SIG-M5 treated with dmso at 0.1 percent for 504 hours (cell line): ENCODE measurements at regions not wholly inside any gene's neighbourhood (a gene's known extent, or its start where the extent isn't known, plus 50 kb on each side); places are given as distances from the start of the nearest gene placed in this dataset.

ENCODE experiments used
- DNase-seq: peaks from one replicate; lab custom pipeline; 2025; ENCODE audit not compliant: unreplicated experiment; lab: John Stamatoyannopoulos, UW

DNA sequence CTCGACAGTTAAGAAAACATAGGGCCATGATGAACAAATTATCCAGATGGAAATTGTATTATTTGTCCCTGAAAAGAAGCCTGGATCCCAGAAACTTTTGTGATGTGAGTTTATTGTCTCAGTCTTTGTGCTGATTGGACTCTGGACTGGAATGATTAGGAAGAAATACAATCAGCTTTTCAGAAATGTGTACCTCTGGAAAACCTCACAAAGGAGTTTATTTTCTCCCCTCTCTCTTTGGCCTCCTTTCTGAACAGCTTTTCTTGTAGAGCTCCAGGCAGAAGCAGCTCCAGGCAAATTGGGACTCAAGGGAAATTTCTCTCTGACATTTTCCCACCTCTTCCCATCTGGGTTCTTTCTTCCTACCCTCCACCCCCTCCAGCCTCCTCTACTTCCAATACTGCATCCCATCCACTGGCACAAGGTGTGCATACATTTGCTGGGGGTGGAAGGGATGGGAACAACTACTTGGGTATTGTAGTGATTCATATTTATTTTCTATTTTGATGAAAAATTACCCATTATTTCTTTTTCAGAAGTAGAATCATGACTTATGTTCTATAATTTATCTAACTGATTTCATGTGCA lies 119.7 kb downstream of the CD47 start:
- DNase-seq = no peak

DNA sequence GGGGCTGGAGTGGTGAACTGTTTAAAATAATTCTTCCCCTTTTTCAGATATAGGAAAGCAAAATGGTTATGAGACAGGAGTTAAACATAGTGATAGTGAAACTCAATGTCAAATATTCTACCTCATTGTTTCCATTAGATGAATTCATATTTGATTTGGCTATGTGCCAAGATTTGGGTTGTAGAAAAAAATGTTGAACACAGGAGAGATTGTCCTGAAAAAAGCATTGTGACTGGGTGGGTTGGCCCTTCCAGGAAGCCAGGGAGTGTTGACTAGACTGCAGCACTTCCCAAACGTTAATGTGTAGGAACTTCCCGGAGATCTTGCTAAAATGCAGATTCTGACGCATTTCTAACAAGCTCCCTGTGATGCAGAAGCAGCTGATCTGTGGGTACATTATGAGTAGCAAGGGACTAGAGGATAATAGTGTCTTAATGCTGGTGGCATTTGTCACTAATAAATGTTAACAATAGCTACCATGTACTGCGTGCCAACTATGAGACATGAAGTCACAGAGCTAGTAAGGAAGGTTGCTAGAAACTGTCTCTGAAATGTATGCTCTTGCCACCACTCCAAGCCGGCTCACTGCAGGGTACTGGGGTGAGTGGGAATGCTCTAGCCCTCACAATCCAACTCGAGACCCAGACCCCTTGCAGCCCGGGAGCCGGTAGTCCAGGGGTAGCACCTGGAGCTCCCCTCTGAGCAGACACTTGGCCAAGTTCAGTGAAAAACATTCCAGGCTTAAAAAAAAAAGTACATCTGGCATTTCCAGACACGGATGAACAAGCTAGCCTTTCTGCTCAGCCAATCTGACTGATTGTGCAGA lies 120.6 kb downstream of the CD47 start:
- no peak for DNase-seq

DNA sequence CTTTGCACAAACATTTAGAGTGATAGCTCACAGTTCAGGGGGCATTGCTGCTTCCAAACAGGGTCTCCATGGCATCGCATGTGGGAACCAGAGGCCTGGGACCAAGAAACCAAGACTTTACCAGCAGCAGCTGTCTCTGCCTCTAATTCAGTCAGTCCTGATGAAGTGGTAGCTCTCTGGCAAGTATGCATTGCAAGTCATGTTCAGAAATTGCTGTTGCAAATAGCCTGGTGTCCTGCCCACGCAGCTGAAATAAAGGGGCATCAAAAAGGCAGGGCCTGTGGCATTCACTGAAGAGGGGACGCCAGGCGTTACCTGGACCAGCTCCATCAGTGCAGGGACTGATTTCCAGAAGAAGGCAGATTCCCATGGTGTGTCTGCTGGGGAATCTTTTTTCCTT lies 121.3 kb downstream of the CD47 start:
- no peak for DNase-seq

DNA sequence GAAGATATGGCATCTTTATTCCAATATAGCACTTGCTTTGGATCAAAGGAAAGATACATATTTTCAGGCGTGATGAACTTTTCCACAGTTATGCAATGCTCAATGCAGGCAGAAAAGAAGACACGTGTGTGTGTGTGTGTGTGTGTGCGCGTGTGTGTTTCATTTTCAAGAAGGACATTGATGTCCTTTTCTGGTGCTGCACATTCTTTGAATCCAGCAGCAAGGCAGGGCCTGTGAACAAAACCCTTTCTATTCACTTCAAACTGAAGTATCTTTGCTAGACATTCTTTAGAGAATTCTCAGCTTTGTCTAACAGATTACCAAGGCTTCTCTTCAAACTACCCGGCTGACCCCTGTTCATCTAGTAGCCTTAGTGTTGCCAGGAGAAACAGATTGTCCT lies 124.6 kb downstream of the CD47 start:
- no peak for DNase-seq

DNA sequence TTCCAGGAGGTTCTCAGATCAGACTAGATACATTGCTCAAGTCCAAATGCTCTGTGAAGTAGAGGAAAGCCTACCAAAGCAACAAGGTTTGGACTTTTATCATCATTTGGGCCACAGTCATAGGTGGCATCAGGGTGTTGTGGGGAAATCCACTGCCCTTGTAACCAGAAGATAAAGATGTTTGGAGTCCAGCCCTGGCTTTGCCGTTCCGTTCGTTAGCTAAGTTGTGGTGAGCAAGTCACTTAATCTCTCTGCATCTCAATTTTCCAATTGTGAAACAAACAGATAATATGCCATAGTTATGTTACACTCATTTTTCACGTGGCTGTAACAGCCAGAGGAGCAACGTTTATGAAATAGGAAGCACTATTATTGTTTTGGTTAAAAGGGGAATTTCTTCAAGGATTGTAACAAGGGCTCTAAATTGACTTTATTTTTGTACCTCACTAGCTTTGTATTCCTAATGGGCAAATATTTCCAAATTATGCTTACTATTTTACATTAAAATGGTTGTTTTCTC lies 125.6 kb downstream of the CD47 start:
- DNase-seq = no peak

DNA sequence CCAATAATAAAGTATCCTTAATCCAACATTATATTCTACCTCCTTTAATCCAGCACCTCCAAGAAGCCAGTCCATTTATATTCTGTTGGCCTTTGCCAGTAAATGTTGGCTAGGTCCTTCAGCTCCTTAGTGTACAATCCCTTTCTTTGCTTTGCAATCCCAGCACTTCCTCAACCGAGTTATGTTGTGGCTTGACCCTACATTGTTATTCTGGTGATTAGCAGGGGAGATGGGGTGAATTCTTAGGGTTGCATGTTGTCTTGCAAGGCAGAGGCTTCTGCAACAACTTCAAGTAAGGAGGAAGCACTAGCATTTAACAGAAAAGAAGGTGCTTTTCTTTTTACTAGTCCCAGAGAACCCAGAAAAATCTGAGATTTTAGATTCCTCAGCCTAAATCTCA lies 127.2 kb downstream of the CD47 start:
- DNase-seq = no peak

DNA sequence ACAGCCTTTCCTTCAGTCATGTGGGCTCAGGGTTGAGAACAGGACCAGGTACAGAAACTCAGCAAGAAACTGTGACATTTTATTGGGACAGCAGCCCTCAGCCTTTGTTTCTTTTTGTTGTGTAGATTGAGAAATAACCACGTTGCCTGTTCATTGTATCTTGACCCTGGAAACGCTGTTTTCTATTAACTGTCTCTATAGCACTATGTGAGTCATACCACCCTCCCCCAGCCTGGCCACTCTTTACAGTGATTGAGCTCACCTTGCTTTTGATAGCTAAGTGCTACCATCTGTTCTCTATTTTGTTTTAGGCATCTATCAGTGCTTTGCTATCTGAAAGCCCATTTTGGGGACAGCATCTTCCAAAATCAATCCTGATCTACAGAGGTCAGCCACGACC lies 127.9 kb downstream of the CD47 start:
- no peak for DNase-seq

DNA sequence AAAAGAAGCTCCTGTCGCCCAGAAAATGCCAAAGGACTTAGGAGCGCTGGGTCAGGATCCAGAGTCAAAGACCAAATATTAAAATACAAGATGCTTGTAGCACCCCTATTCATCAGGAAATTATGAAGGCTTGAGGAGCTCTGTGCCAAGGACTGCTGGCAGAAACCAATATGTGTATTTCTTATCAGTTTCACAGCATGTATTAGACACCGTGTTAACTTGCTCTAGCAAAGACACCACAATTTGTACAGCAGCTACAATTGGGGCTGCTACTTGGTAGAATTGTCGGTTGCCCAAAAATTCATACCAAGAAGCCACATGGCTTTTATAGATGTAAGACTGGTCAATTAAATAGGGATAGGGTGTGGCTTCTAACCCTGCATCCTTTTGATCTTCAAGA lies 128.8 kb downstream of the CD47 start:
- DNase-seq = no peak

DNA sequence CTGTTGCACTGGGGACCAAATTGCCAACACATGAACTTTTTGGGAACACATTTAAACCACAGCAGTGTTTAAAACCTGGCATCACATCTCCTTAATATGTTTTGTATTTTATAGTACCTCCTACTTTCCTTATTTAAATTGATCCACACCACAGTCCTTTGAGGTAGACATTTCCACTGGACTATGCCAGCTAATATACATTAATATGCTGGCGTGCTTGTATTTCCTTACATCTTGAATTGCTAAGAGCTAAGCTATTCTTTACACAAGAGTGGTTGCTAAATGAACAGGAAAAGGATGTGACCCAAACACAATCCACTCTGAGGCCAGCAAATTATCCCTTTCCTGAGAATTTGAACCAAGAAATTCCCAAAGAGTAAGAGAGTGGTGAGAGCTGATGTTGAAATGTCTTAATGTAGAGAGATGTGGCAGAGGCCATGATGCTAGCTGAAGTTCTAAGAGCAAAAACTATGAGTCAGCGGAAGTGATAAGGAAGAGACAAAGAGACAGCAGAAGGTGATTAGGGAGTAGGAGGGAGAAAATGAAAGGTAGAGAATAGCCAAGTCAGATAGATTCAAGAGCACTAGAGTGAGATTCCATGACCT lies 131.2 kb downstream of the CD47 start:
- no peak for DNase-seq

DNA sequence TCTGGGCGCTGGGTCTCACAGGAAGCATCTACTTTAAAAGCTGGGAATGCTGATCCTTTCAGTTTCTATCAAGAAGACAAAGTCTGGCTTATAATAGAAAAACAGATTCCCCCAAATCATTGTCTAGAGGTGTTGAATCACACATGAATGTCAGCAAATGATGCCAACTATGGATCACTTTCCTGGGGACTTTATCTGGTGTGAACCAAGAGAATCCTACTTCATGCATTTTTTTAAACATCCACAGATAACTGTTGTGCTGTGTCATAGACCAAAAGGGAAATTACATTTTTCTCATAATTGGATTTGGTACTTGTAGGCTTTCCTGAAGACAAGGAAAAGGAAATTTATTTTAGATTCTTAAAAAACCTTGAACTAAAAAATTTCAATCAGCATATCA lies 132.7 kb downstream of the CD47 start:
- no peak for DNase-seq

DNA sequence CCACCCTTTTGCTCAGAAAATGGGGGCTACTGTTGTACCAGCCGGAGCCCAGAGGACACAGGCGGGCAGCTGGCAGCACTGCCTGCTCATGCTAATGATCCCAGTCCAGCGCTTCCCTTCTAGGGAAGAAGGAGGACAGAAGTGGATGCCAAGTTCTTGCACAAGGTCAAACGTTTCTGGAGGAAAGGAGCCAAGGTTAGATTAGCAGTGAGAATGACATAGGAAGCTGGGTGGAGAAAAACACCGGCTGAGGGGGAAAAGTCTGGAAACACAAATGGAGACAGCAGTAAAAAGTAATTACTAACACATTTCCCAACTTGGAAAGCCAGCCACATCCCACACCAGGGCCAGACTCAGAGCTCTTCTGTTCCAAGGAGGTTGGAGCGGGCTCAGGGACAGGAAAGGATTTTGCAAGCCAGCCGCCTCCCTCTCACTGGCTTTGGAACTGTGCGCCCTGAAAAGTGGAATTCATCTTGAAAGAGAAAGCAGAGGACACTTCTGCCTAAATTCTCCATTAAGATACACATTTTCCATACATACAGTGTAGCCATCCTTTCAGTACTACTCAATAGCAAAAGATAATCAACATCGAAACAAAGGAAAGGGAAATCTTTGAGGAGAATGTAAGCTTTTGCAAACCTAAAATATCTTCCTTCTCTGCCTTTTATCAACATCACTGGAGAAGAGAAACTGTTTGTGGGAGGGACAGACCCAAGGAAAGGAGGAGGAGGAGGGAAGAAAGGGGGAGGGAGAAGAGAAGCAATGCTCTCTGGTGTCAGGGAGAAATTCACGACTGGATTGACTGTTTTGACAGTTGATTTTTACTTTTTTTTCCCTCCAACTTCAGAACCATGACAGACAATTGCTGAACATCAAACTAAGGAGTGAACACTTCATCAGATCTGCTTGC lies 133.6 kb downstream of the CD47 start:
- no peak for DNase-seq

DNA sequence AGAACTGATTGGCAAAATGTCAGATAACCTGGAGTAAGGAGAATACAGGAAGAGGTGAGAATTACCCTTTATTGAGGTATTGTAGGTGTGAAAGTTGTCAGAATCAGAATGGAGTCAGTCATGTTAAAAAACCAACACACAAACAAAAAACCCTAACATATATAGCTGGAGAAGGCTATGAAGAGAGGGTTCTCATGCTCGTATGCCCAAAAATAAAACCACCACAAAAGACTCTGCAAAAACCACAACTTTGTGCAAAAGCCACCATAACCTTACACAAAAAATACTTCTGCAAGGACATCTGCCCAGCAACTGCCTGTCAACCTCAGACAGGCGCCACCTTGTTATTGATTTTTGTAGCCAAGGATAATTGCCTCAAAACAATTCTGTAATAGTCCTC lies 136.0 kb downstream of the CD47 start:
- DNase-seq = no peak

DNA sequence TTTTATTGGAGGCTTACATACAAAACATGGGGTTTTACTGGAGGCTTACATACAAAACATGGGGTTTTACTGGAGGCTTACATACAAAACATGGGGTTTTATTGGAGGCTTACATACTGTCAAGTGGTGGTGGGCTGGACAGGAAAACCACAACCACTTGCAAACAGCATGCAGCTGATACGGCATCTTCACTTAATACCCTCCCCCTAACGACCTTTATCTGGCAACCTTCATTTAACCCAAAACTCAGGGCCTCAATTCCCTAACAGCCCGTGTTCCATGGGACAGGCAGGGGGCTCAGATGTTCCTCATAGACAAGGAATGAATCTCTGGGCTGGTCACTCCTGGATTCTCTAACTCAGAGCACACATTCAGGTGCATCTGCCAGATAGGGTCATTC lies 137.1 kb downstream of the CD47 start:
- no peak for DNase-seq

DNA sequence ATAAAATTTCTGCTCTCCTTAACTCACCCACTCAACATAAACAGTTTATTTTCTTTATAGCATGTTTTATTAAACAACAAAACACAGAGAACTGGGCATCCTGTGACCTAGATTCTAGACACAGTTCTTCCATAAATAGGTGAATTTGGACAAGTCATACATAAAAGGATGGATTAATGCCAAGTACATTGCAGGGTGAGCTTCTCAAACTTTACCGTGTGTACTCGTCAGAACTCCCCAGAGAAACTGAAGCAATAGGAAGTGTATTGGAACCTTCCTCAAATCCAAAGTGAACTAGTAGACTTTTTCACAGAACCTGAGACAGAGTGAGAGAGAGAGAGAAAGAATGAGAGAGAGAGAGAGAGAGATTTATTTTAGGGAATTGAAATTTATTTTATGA lies 139.7 kb downstream of the CD47 start:
- DNase-seq = no peak

DNA sequence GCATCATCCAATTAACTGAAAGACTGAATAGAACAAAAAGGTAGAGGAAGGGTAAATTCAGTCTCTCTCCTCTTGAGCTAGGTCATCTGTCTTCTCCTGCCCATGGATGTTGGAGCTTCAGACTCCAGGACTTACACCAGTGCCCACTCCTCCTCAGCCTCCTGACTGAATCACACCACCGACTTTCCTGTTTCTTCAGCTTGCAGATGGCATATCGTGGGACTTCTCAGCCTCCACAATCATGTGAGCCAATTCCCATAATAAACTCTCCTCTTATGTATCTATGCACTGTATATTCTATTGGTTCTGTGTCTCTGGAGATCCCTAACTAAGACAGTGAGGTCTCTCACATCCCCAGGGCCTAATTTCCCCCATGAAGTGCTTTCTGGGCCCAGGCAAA lies 140.4 kb downstream of the CD47 start:
- DNase-seq = no peak

DNA sequence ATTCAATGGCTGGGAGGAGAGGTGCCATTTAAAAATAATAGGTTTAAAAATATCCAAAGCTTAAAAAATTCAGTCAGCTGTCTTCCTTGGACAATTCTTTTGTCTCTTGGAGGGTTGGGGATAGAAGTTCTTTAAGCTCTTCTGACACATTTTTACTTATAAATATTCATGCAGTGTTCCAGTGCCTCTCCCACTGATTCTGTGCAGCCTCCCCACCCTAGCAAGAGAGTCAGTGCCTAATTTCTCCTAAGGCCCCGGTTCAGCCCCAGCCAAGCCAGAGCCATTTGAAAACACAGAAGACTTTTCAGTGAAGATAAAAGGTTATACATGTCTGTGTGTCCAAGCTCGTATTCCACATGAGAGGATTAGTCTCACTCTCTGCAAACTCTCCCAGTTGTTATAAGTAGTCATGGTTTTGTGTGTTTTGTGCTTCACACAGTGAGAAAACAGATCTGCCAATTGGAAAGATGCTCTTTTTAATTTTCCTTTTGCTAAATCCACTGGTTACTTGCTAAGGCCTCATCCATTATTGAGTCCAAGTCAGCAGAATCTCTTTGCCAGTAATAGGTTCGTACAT lies 141.3 kb downstream of the CD47 start:
- DNase-seq = no peak

DNA sequence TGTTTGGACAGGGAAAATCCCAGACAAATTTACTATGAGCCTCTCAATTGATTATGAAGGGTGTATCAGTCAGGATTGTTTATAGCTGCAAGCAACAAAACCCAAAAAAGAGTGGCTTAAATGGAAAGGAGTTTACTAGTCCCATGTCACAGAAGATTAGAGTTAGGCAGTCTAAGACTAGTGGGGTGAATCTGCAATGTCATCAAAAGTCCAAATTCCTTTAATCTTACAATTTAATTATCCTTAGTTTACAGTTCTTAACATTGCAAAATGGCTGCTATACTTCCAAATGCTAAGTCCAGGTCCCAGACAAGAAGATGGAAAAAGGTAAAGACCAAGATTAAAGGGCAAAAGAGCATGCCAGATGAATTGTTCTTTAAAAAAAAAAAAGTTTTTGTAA lies 143.6 kb downstream of the CD47 start:
- DNase-seq = no peak

DNA sequence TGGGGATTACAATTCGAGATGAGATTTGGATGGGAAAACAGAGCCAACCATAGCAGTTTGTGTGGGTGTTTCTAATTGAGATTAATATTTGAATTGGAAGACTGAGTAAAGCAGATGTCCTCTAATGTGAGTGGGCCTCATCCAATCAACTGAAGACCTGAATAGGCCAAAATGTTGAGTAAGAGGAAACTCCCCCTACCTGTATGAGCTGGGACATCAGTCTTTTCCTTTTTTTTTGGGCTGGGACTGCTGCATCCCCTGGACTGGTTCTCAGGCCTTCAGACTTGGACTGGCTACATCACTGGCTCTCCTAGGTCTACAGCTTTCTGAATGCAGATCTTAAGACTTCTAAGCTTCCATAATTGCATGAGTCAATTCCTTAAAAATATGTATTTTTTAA lies 144.1 kb downstream of the CD47 start:
- no peak for DNase-seq

DNA sequence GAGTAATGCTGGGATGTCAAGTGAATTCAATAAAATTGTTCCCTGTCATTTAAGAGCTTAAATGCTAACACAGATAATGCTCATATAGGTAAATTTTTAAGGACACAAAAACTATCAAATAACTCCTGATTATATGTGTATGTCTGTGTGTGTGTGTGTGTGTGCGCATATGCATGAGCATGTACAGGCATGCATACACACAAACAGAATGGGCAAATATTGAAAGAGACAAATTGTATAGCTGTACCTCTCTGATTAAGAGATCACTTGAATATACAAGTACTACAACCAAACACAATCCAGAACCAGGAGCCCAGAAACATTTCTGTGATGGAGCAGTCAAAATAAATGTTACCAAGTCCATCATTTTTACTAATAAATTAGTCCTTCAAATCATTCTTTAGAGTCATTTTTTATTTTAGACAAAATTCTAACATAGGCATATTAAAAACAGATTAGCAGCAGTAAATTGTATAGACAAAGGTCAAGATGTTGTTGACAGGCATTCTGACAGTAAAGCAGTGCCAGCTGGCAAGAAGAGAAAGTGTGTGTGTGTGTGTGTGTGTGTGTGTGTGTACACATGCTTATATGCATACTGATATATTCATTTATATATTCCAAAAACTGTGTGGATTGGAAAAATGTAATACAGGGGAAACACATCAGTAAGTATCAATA lies 145.3 kb downstream of the CD47 start:
- no peak for DNase-seq

DNA sequence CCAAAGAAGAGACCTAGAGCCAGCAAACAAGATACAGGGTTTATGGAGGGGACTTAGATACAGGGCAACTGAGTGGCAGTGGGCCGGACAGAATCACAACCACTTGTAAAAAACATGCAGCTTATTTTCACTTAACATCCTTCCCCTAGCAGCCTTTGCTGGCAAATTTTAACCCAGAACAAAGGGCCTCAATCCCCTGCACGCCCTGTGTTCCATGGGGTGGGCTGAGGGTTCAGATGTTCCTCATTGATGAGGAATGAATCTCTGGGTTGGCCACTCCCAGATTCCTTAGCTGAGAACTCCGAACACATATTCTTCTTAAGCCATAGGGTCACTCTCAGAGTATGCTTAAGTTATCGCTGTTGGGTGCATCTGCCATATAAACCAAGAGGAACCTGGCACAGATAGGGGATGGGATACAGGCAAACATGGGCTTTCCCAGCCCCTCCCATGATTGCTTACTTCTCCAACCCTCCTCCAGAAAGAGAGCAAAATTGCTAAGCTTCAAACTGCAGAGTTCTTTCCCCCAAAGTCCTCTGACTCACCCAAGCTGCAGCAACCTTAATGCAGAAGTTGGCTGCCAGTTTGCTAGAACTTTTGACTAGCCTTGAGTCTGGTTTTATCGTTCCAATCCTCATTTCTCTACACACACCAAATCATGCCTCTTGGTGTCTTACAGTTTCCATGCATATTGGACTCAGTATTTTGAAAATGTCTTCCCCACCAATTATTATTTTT lies 146.9 kb downstream of the CD47 start:
- no peak for DNase-seq
